A673 (cell line): ENCODE measurements at regions not wholly inside any gene's neighbourhood (a gene's known extent, or its start where the extent isn't known, plus 50 kb on each side); places are given as distances from the start of the nearest gene placed in this dataset.

Experiments
- BruUV-seq: library from RNA; stranded (reverse); fragments of 400-500 nt; replicated peaks from 2 replicates; lab custom pipeline; 2021; lab: Mats Ljungman, UMichigan
- CTCF ChIA-PET: fragments of 300-600 bp; sonication (Branson Sonifier 250); formaldehyde crosslinking; loops from one replicate; lab custom pipeline; 2022; ENCODE audit warnings: antibody characterized with exemption; lab: Charles Lee
- POLR2A ChIA-PET: fragments of 300-600 bp; sonication (Branson Sonifier 250); formaldehyde crosslinking; loops from one replicate; lab custom pipeline; 2022; ENCODE audit warnings: antibody characterized with exemption; ENCODE audit not compliant: low non-redundant PET; lab: Charles Lee
- DNase-seq: peaks from one replicate; pipeline ENCODE4 v3.0.0-alpha.2; 2015; ENCODE audit warnings: low spot score
- H3K27ac ChIP-seq: fragments of 200-600 bp; sonication (generic); 2 replicates; pipeline ENCODE4 v1.5.1; 2016; ENCODE audit warnings: mixed run types, low read depth, mild to moderate bottlenecking, mixed read lengths, antibody characterized with exemption, low read length; ENCODE audit not compliant: poor library complexity, severe bottlenecking
- H3K27me3 ChIP-seq: fragments of 200-600 bp; sonication (generic); replicated peaks from 2 replicates; pipeline ENCODE4 v1.6.1; 2017; ENCODE audit warnings: mixed run types, low read depth, mild to moderate bottlenecking, mixed read lengths, antibody characterized with exemption, low read length; ENCODE audit not compliant: insufficient read depth, poor library complexity
- H3K36me3 ChIP-seq: fragments of 200-600 bp; sonication (generic); 2 replicates; pipeline ENCODE4 v1.6.1; 2016; ENCODE audit warnings: mixed run types, mild to moderate bottlenecking, mixed read lengths, antibody characterized with exemption, low read length; ENCODE audit not compliant: insufficient read depth, poor library complexity, severe bottlenecking
- H3K4me1 ChIP-seq: fragments of 200-600 bp; sonication (generic); 2 replicates; pipeline ENCODE4 v1.6.1; 2017; ENCODE audit warnings: mixed run types, mild to moderate bottlenecking, mixed read lengths, antibody characterized with exemption, low read length; ENCODE audit not compliant: insufficient read depth, poor library complexity, severe bottlenecking
- H3K4me3 ChIP-seq: fragments of 200-600 bp; sonication (generic); 2 replicates; pipeline ENCODE4 v1.5.1; 2016; ENCODE audit warnings: low read depth, mixed run types, mild to moderate bottlenecking, mixed read lengths, low read length; ENCODE audit not compliant: poor library complexity, severe bottlenecking
- H3K9me3 ChIP-seq: fragments of 200-600 bp; sonication (generic); 2 replicates; pipeline ENCODE4 v1.6.1; 2016; ENCODE audit warnings: mixed run types, low read depth, mild to moderate bottlenecking, mixed read lengths, antibody characterized with exemption, low read length; ENCODE audit not compliant: poor library complexity, severe bottlenecking
- EZH2 ChIP-seq: fragments of 200-600 bp; sonication (generic); IDR thresholded peaks from 2 replicates; pipeline ENCODE4 v1.6.1; 2017; ENCODE audit warnings: borderline replicate concordance, low read depth, mild to moderate bottlenecking, mixed read lengths, antibody characterized with exemption, low read length; ENCODE audit not compliant: poor library complexity, severe bottlenecking
- intact Hi-C: fragments of 100-400 bp; cut with micrococcal nuclease; formaldehyde crosslinking; loops from one replicate; pipeline ENCODE4 v1.10.0; 2022; ENCODE audit not compliant: unreplicated experiment
- TF ChIP-seq, protein P1 (sequence below): fragments of 300-800, 200-600 bp; sonication (generic); conservative IDR thresholded peaks from 2 replicates; pipeline ENCODE4 v1.5.1; 2017; ENCODE audit warnings: low read depth, mild to moderate bottlenecking, antibody characterized with exemption, low read length, moderate library complexity, mixed read lengths

DNA sequence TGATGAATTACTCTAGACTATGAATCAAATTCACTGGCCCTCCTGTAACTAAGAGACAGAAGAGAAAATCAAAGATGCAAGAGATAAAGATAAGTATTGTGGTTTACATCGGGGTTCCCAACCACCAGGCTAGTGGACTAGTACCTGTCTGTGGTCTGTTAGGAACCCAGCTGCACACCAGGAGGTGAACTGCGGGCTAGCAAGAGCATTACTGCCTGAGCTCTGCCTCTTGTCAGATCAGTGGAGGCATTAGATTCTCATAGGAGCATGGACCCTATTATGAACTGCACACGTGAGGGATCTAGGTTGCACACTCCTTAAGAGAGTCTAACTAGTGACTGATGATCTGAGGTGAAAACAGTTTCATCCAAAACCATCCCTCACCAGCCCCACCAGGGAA is 58.9 kb upstream of the DUSP10 start:
- H3K4me1 ChIP-seq, result no peaks in the 10 kb centered on the region
- POLR2A ChIA-PET, result no interaction called here
- TF ChIP-seq, protein P1, sequence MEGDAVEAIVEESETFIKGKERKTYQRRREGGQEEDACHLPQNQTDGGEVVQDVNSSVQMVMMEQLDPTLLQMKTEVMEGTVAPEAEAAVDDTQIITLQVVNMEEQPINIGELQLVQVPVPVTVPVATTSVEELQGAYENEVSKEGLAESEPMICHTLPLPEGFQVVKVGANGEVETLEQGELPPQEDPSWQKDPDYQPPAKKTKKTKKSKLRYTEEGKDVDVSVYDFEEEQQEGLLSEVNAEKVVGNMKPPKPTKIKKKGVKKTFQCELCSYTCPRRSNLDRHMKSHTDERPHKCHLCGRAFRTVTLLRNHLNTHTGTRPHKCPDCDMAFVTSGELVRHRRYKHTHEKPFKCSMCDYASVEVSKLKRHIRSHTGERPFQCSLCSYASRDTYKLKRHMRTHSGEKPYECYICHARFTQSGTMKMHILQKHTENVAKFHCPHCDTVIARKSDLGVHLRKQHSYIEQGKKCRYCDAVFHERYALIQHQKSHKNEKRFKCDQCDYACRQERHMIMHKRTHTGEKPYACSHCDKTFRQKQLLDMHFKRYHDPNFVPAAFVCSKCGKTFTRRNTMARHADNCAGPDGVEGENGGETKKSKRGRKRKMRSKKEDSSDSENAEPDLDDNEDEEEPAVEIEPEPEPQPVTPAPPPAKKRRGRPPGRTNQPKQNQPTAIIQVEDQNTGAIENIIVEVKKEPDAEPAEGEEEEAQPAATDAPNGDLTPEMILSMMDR, result no peak
- TF ChIP-seq EZH2, result no peak
- no peaks in the 10 kb centered on the region for H3K36me3 ChIP-seq
- no peaks in the 10 kb centered on the region for H3K27me3 ChIP-seq
- DNase-seq, result no peak
- no peak overlapping the region for H3K27ac ChIP-seq
- CTCF ChIA-PET, result no interaction called here
- BruUV-seq, result no TSS peak
- H3K9me3 ChIP-seq, result peaks cover 4% of the 10 kb centered on the region
- H3K4me3 ChIP-seq, result no peak overlapping the region
- intact Hi-C loops, result no loop called here

DNA sequence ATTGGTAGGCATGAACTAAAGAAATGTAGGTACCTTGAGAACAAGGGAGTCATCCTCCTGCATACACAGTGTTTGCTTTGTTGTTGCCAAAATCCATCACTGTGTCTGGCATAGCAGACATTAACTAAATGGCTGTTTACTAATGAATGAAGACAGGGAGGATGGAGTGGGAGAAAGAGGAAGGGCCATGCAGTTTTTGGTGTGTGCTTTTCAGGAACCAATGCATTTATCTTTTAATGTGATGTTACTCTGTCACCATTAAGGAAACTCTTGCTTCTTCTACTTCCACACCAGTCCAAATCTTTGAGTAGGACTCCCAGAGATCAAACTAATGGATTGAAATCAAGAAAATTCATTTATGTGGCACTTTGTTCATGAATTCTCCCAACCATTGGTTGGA is 55.6 kb upstream of the DUSP10 start:
- no TSS peak for BruUV-seq
- Histone ChIP-seq H3K36me3 (no peaks in the 10 kb centered on the region), H3K27me3 (no peaks in the 10 kb centered on the region), H3K9me3 (peaks cover 4% of the 10 kb centered on the region), H3K4me1 (no peaks in the 10 kb centered on the region), H3K4me3 (no peak overlapping the region), H3K27ac (no peak overlapping the region)
- intact Hi-C loops, result no loop called here
- POLR2A ChIA-PET, result no interaction called here
- no peak for DNase-seq
- CTCF ChIA-PET, result no interaction called here
- TF ChIP-seq, protein P1, result no peak
- no peak for TF ChIP-seq EZH2

DNA sequence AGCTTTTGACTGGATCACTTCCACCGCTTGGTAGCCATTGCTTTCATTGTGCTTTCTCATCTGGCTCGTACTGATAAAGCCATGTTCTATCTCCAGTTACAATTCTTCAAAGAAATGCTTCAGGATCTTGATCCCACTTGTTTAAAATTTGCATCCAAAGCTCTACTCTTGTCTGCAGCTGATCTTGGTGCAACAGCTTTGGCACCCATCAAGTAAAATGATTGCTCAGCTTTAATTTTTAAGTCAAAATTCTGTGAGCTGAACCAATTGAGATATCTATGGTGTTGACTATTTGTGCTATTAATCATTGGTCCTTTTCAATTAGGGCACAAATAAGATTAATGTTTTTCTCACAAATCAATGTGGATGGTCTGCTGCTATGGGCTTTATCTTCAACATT is 54.8 kb upstream of the DUSP10 start:
- TF ChIP-seq EZH2, result no peak
- TF ChIP-seq, protein P1, result no peak
- H3K36me3 ChIP-seq, result no peaks in the 10 kb centered on the region
- ChIA-PET CTCF (no interaction called here), POLR2A (no interaction called here)
- no peak for DNase-seq
- H3K9me3 ChIP-seq, result peaks cover 4% of the 10 kb centered on the region
- no peaks in the 10 kb centered on the region for H3K4me1 ChIP-seq
- H3K4me3 ChIP-seq, result no peak overlapping the region
- H3K27ac ChIP-seq, result no peak overlapping the region
- H3K27me3 ChIP-seq, result no peaks in the 10 kb centered on the region
- intact Hi-C loops, result no loop called here
- no TSS peak for BruUV-seq
